ENCODE measurements at regions not wholly inside any gene's neighbourhood (a gene's known extent, or its start where the extent isn't known, plus 50 kb on each side); places are given as distances from the start of the nearest gene placed in this dataset.

- DNase-seq: no peak
Observed at GRCh38 chr2:64832936-64833335, 156.3 kb upstream of the SLC1A4 start.

- no peak for DNase-seq
Observed at GRCh38 chr2:64836566-64836965, 152.6 kb upstream of the SLC1A4 start.

- DNase-seq: no peak
Observed at GRCh38 chr2:64837116-64837731, 152.0 kb upstream of the SLC1A4 start.

- DNase-seq: no peak
Observed at GRCh38 chr2:64837925-64838641, 151.1 kb upstream of the SLC1A4 start.

- no peak for DNase-seq
Observed at GRCh38 chr2:64838817-64839216, 150.4 kb upstream of the SLC1A4 start.

GRCh38 chr2:64839844-64840243 lies 149.4 kb upstream of the SLC1A4 start:
- no peak for DNase-seq

GRCh38 chr2:64840426-64840881 lies 148.7 kb upstream of the SLC1A4 start:
- DNase-seq: no peak

- DNase-seq: no peak
Observed at GRCh38 chr2:64841461-64841860, 147.7 kb upstream of the SLC1A4 start.

- no peak for DNase-seq
Observed at GRCh38 chr2:64842030-64842429, 147.2 kb upstream of the SLC1A4 start.

GRCh38 chr2:64844087-64844486 lies 145.1 kb upstream of the SLC1A4 start:
- DNase-seq: no peak

DNA sequence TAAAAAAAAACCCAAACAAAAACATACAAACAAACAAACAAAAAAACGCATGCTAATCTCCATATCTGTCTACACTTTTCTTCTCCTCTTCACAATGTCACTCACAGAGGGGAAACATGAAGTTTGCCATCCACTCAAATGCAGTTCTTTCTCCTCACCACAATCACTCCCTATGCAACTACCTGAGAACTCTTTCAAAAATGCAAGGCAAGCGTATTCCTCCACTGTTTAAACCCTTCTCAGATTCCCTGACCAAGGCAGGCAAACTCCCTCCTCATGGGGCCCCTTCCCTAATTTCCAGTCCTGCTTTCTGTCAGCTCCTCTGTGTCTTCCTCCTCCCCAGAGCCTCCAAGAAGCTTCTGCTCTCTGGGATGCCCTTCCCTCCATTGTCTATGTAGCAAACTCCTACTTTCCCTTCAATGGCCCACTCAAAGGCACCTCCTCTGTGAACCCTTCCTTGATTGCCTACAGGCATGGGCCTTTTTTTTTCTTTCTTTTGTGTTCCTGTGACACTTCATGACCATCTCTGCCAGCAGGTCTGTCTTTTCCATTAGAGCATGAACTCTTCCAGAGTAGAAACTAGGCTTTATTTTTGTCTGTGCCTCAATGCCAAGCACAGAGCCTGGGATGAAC lies 143.8 kb upstream of the SLC1A4 start:
- DNase-seq: no peak

GRCh38 chr2:64846177-64846576 lies 143.0 kb upstream of the SLC1A4 start:
- DNase-seq: no peak

DNA sequence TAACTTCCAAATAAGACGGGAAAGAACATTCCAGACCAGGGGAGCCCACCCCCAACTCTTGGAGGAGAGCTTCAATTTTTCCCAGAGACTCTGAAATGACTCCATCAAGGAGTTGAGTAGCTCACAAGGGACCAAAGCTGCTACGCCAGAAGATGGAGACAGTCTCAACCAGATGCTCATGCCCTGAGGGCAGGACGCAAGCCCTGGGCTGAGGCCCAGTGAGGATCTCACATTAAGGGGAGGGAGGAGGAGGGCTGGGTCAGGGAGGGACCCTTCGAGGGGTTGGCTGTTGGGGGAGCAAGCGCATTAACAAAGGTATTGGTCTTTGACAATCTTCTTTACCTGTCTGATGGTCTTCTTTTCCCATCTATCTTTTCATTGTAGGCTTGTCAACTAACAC lies 141.3 kb upstream of the SLC1A4 start:
- DNase-seq: no peak

- no peak for DNase-seq
Observed at GRCh38 chr2:64848363-64848762, 140.8 kb upstream of the SLC1A4 start.

GRCh38 chr2:64848945-64849344 lies 140.3 kb upstream of the SLC1A4 start:
- DNase-seq: no peak

DNA sequence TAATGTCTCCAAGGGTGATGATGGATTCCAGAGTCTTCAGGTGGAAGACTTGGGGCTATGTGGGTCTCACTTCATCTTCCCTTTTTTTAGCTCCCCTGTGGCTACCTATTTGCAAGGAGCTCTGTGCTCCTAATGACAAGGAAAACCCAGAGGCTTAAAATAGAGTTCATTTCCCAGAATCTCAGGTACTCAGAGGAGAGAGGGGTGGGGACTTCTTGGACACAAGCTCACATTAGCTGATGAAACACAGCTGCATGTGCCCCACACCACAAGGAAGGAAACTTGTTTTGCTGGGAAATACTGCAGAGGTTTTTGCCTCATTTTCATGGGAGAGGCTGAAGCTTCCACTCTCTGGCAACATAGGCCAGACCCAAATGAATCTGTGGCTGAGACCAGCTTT lies 138.6 kb upstream of the SLC1A4 start:
- DNase-seq: no peak

DNA sequence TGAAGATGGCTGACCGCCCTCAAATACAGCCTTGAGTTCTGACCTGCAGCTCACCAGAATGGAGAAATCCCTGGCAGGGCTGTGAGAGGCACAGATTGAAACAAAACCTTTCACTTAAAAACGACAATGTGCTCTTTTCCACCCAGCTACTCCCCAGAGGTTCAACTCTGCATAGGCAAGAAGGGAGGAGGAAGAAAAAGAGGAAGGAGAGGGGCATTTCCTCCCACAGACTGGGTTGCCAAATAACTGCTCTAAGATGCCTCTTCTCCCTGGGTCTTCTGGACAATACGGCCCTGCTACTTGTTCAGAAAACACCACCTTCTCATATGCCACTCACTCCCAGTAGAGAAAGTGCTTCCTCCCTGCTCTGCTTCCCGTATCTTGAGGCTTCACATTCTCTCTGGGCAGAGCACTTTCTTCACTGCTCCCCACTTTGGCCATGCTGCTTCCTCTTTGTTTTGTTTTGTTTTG lies 136.4 kb upstream of the SLC1A4 start:
- no peak for DNase-seq

DNA sequence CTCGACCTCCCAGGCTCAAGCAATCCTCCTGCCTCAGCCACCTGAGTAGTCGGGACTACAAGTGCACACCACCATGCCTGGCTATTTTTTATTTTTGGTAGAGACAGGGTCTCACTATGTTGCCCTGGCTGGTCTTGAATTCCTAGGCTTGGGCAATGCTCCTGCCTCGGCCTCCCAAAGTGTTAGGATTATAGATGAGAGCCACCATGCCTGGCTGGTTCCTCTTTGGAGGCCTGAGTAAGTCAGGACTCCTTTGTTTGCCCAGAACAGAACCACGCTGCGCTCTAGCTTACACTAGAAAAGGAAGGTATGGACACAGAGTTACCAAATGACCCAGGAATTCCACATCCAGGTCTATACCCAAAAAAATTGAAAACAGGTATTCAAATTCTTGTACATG lies 135.9 kb upstream of the SLC1A4 start:
- DNase-seq: no peak

- DNase-seq: no peak
Observed at GRCh38 chr2:64853894-64854293, 135.3 kb upstream of the SLC1A4 start.

GRCh38 chr2:64854773-64855237 lies 134.4 kb upstream of the SLC1A4 start:
- no peak for DNase-seq

DNA sequence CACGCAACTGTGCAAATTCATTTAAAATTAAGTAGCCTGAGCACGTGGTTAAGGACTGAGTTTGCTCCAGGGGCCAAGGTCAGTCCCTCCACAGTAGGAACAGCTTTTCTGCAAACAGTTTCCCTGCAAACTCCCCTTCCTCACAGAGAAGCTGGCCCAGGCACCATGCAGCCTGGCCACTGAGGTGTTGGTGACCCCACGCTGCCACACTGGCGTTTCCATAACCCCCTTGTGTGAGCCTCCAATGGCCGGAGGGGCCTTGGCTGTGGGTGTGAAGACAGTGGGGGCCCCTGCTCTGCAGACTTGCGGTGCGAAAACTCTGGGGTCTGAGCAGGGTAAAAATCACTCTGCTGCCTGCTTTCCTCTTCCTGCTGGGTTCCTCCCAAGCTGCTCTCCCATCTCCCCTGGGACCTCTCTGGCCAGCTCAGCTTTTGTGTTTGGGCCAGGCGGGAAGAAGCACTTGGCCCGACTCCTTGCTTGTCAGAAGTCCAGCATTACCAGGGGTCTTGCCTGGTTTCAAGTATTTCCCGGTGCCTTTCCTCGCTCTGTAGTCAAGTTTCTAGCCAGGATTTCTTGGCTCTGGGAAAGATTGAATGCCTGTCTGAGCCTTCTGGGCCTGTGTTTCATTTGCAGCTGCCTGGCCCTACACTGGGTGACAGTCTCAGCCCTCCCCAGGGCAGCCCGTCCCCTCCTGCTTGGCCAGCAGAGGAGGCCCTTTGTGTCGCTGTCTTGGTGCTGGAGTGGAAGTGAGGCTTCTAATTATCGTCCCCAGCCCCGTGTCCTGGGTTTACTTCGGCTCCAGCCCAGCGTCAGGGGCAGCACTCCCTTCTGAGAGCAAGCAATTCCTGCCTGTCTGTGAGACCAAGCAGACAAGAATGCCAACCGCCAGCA lies 131.4 kb upstream of the SLC1A4 start:
- peak; percentile 54 for DNase-seq

DNA sequence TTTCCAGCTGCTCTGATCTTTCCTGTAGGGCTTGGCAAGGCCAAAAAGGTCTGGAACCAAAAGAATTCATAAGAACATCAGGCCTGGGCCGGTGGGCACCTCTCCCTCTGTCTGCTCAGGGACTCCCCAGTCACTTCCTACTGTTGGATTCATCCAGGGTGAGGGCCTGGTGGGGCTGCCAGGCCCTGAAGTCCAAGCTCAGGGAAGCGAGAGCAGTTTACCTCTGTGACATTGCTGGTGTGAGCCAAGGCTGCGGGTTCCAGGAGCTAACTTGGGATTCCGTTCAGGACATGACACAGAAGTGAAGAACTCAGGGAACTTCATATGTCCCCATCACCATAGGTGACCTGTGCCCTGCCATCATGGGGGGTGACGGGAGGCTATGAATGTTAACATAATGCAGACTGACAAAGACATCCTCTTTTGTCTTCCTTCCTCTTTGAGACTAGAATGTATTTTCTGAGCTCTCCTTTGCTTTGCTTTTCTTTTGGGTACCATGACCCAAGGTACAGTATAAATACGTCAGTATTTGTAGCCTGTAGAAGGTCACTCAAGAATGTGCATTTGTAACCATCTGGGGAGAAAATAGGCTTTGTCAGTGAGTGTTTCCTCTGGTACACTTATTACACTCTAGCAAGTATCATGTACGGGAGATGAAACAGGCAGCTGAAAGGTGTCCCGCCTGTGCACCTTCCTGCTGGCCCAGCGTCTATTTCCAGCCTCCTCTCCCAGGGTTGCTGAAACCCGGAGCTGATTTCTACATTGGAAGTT lies 130.5 kb upstream of the SLC1A4 start:
- DNase-seq: peak; percentile 21

Data from NCI-H1092 treated with DMSO at 0.1 percent for 48 hours (cell line).